Liver (tissue), 3 donors: ENCODE measurements at regions not wholly inside any gene's neighbourhood (a gene's known extent, or its start where the extent isn't known, plus 50 kb on each side); places are given as distances from the start of the nearest gene placed in this dataset.

Experiments
- CTCF ChIP-seq: fragments of 150-350 bp; IDR thresholded peaks from 2 replicates; pipeline ENCODE4 v1.5.1; 2017; ENCODE audit warnings: improper control_type of control experiment, low read depth, low read length; ENCODE audit not compliant: missing input control
- JUND ChIP-seq, 2 donors: IDR thresholded peaks; 2 replicates each; pipeline ENCODE4 v1.6.1; 2016; ENCODE audit warnings: antibody characterized with exemption in 2 of 2
- MAX ChIP-seq: IDR thresholded peaks from 2 replicates; pipeline ENCODE4 v1.6.1; 2016; ENCODE audit warnings: antibody characterized with exemption
- REST ChIP-seq: IDR thresholded peaks from 2 replicates; pipeline ENCODE4 v1.6.1; 2016; ENCODE audit warnings: antibody characterized with exemption, mild to moderate bottlenecking
- RXRA ChIP-seq, 2 donors: IDR thresholded peaks; 2 replicates each; pipeline ENCODE4 v1.6.1; 2017 to 2018; ENCODE audit warnings: antibody characterized with exemption in 2 of 2, mild to moderate bottlenecking in 1 of 2
- TAF1 ChIP-seq: conservative IDR thresholded peaks from 2 replicates; pipeline ENCODE4 v1.6.1; 2016; ENCODE audit warnings: antibody characterized with exemption, mild to moderate bottlenecking
- donor health status: healthy.
- donor health status: healthy.

- no peak for TF ChIP-seq CTCF
- no peak for TF ChIP-seq JUND (IDR thresholded peaks at IDR 0.05)
- TF ChIP-seq REST: no peak
- no peak for TF ChIP-seq TAF1
- TF ChIP-seq MAX: no peak
- no peak for TF ChIP-seq RXRA (IDR thresholded peaks at IDR 0.05)
These were observed 340.0 kb upstream of the RASGEF1B start for GRCh38 chr4:81811562-81812293.
